Fibroblast of villous mesenchyme (primary cell): ENCODE measurements at regions not wholly inside any gene's neighbourhood (a gene's known extent, or its start where the extent isn't known, plus 50 kb on each side); places are given as distances from the start of the nearest gene placed in this dataset.

Experiments
- DNase-seq: peaks from one replicate; pipeline ENCODE4 v3.0.0-alpha.2; 2010; ENCODE audit warnings: low read depth
- H3K4me3 ChIP-seq: 2 replicates; pipeline ENCODE4 v1.5.1; 2011; ENCODE audit warnings: low read depth, mild to moderate bottlenecking, low read length
- CTCF ChIP-seq: IDR thresholded peaks from 2 replicates; pipeline ENCODE4 v1.5.1; 2012; ENCODE audit warnings: low read depth, mild to moderate bottlenecking, low read length; ENCODE audit not compliant: insufficient read depth

- TF ChIP-seq CTCF, result no peak
- DNase-seq, result no peak
- no peak overlapping the region for H3K4me3 ChIP-seq
Measured at GRCh38 chr12:72133497-72134055, 138.6 kb upstream of the TRHDE start.

- DNase-seq, result no peak
- no peak for TF ChIP-seq CTCF
Measured at GRCh38 chr12:72134246-72135020, 137.7 kb upstream of the TRHDE start.

GRCh38 chr12:72135021-72135301, 137.2 kb upstream of the TRHDE start:
- DNase-seq, result no peak
- H3K4me3 ChIP-seq, result no peak overlapping the region
- no peak for TF ChIP-seq CTCF

More at GRCh38 chr12:72134246-72135020, 137.7 kb upstream of the TRHDE start:
- H3K4me3 ChIP-seq, result no peak overlapping the region

- no peak overlapping the region for H3K4me3 ChIP-seq
- no peak for TF ChIP-seq CTCF
- no peak for DNase-seq
Measured at GRCh38 chr12:72136792-72137191, 135.4 kb upstream of the TRHDE start.

- no peak overlapping the region for H3K4me3 ChIP-seq
- no peak for DNase-seq
- no peak for TF ChIP-seq CTCF
Measured at GRCh38 chr12:72139411-72139810, 132.8 kb upstream of the TRHDE start.

GRCh38 chr12:72141381-72141780, 130.8 kb upstream of the TRHDE start:
- TF ChIP-seq CTCF, result peak; percentile 2
- DNase-seq, result peak; percentile 2
- no peak overlapping the region for H3K4me3 ChIP-seq

GRCh38 chr12:72144553-72144952, 127.6 kb upstream of the TRHDE start:
- no peak for DNase-seq
- no peak overlapping the region for H3K4me3 ChIP-seq
- no peak for TF ChIP-seq CTCF
